OCI-LY1 (cell line): ENCODE measurements at regions not wholly inside any gene's neighbourhood (a gene's known extent, or its start where the extent isn't known, plus 50 kb on each side); places are given as distances from the start of the nearest gene placed in this dataset.

Experiments used
- H2AFZ ChIP-seq: fragments of 200-600 bp; sonication (generic), shearing (Covaris generic); 2 replicates; pipeline ENCODE4 v1.6.0; 2014; ENCODE audit warnings: antibody characterized with exemption, mild to moderate bottlenecking, low read length
- H3F3A ChIP-seq: fragments of 200-600 bp; sonication (generic), shearing (Covaris generic); 2 replicates; pipeline ENCODE4 v1.6.0; 2014; ENCODE audit warnings: mild to moderate bottlenecking, antibody characterized with exemption, low read length, moderate library complexity; ENCODE audit not compliant: insufficient read depth
- H3K27ac ChIP-seq: fragments of 200-600 bp; sonication (generic); 2 replicates; pipeline ENCODE4 v1.5.1; 2014; ENCODE audit warnings: low read length, mixed run types, mild to moderate bottlenecking, low read depth; ENCODE audit not compliant: poor library complexity, severe bottlenecking
- H3K27me3 ChIP-seq: fragments of 200-600 bp; sonication (generic); 2 replicates; pipeline ENCODE4 v1.6.0; 2014; ENCODE audit warnings: antibody characterized with exemption, mild to moderate bottlenecking, low read length, moderate library complexity; ENCODE audit not compliant: insufficient read depth
- H3K36me3 ChIP-seq: fragments of 200-600 bp; sonication (generic); 2 replicates; pipeline ENCODE4 v1.6.1; 2014; ENCODE audit warnings: mild to moderate bottlenecking, antibody characterized with exemption, low read length, moderate library complexity, mixed read lengths; ENCODE audit not compliant: insufficient read depth
- H3K4me1 ChIP-seq: fragments of 200-600 bp; sonication (generic); 2 replicates; pipeline ENCODE4 v1.5.1; 2014; ENCODE audit warnings: mild to moderate bottlenecking, low read length, moderate library complexity; ENCODE audit not compliant: insufficient read depth, severe bottlenecking
- H3K4me2 ChIP-seq: fragments of 200-600 bp; sonication (generic), shearing (Covaris generic); 2 replicates; pipeline ENCODE4 v1.6.1; 2014; ENCODE audit warnings: low read length
- H3K4me3 ChIP-seq: fragments of 200-600 bp; sonication (generic); 2 replicates; pipeline ENCODE4 v1.5.1; 2014; ENCODE audit warnings: low read length, low read depth, mild to moderate bottlenecking, mixed read lengths; ENCODE audit not compliant: poor library complexity, severe bottlenecking
- H3K79me2 ChIP-seq: fragments of 200-600 bp; shearing (Covaris generic); 2 replicates; pipeline ENCODE4 v1.6.1; 2016; ENCODE audit warnings: mixed run types, low read length, mixed read lengths; ENCODE audit not compliant: insufficient read depth
- H3K9ac ChIP-seq: fragments of 200-600 bp; sonication (generic), shearing (Covaris generic); 2 replicates; pipeline ENCODE4 v1.6.1; 2014; ENCODE audit warnings: mild to moderate bottlenecking, low read length, mixed read lengths
- H3K9me2 ChIP-seq: fragments of 200-600 bp; sonication (generic), shearing (Covaris generic); 2 replicates; pipeline ENCODE4 v1.6.1; 2014; ENCODE audit warnings: low read depth, mild to moderate bottlenecking, low read length, mixed read lengths
- H3K9me3 ChIP-seq: fragments of 200-600 bp; shearing (Covaris generic); 2 replicates; pipeline ENCODE4 v1.6.1; 2014; ENCODE audit warnings: low read length, mixed read lengths
- H4K20me1 ChIP-seq: fragments of 200-600 bp; sonication (generic), shearing (Covaris generic); 2 replicates; pipeline ENCODE4 v1.6.0; 2016; ENCODE audit warnings: mild to moderate bottlenecking, low read length; ENCODE audit not compliant: insufficient read depth
- EZH2 ChIP-seq: fragments of 200-600 bp; sonication (generic), shearing (Covaris generic); IDR thresholded peaks from 2 replicates; pipeline ENCODE4 v1.8.0; 2017; ENCODE audit warnings: borderline replicate concordance, mixed run types, mild to moderate bottlenecking, antibody characterized with exemption, low read length, moderate library complexity, mixed read lengths
- TF ChIP-seq, protein P1 (sequence below): fragments of 200-600 bp; sonication (generic), shearing (Covaris generic); IDR thresholded peaks from 2 replicates; pipeline ENCODE4 v1.5.1; 2017; ENCODE audit warnings: mild to moderate bottlenecking, antibody characterized with exemption, low read length, moderate library complexity, mixed read lengths

DNA sequence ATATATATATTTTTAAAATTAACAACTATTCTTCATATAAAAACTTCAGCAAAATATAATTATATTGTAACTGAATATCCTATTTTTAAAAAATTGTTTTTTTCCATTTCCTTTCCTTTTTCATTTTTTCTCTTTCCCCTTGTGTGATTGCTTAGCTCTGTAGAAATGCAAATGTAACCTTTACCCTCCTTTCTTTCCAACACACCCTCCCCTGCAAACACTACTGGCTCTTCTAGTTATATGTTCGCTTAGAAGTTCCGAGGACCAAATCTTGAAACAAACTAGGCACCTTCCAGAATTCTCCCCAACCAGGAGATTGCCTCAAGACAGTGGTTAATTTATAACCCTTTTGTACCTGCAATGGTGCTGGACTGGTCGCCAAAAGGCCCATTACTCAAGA is 1980.0 kb upstream of the CDH6 start:
- Histone ChIP-seq H4K20me1 (no peaks in the 10 kb centered on the region), H3K4me1 (no peaks in the 10 kb centered on the region), H3K27me3 (no peaks in the 10 kb centered on the region), H3F3A (no peaks in the 10 kb centered on the region), H3K27ac (no peak overlapping the region), H3K36me3 (no peaks in the 10 kb centered on the region), H3K9me2 (no peaks in the 10 kb centered on the region), H3K79me2 (no peaks in the 10 kb centered on the region), H3K4me2 (no peak overlapping the region), H3K4me3 (no peak overlapping the region), H3K9me3 (no peaks in the 10 kb centered on the region), H3K9ac (no peak overlapping the region), H2AFZ (no peak overlapping the region)
- TF ChIP-seq, protein P1, sequence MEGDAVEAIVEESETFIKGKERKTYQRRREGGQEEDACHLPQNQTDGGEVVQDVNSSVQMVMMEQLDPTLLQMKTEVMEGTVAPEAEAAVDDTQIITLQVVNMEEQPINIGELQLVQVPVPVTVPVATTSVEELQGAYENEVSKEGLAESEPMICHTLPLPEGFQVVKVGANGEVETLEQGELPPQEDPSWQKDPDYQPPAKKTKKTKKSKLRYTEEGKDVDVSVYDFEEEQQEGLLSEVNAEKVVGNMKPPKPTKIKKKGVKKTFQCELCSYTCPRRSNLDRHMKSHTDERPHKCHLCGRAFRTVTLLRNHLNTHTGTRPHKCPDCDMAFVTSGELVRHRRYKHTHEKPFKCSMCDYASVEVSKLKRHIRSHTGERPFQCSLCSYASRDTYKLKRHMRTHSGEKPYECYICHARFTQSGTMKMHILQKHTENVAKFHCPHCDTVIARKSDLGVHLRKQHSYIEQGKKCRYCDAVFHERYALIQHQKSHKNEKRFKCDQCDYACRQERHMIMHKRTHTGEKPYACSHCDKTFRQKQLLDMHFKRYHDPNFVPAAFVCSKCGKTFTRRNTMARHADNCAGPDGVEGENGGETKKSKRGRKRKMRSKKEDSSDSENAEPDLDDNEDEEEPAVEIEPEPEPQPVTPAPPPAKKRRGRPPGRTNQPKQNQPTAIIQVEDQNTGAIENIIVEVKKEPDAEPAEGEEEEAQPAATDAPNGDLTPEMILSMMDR = no peak
- no peak for TF ChIP-seq EZH2

DNA sequence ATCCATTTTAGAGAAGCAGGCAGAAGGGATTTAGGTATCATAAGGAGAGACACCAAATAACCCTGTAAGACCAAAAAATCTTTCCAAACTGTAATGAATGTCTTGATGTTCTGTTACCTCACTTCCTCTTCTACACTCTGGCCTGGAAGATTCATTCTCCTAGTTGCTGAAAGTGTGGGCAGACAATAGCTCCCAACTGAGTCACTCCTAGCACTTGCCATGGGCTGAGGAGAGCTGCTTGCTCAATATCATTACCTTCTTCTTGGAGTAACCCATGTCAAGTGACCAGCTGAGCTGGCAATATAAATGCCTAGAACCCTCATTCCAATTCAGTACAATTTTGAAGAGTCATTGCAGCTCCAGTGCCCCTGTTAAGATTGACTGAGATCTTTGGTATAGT is 1985.5 kb upstream of the CDH6 start:
- TF ChIP-seq, protein P1 = no peak
- TF ChIP-seq EZH2 = no peak
- Histone ChIP-seq H3K9ac (no peak overlapping the region), H3K4me3 (no peak overlapping the region), H3F3A (no peaks in the 10 kb centered on the region), H3K9me3 (no peaks in the 10 kb centered on the region), H3K9me2 (no peaks in the 10 kb centered on the region), H3K27me3 (no peaks in the 10 kb centered on the region), H3K79me2 (no peaks in the 10 kb centered on the region), H3K4me2 (no peak overlapping the region), H2AFZ (no peak overlapping the region), H3K4me1 (no peaks in the 10 kb centered on the region), H4K20me1 (no peaks in the 10 kb centered on the region), H3K27ac (no peak overlapping the region), H3K36me3 (no peaks in the 10 kb centered on the region)

DNA sequence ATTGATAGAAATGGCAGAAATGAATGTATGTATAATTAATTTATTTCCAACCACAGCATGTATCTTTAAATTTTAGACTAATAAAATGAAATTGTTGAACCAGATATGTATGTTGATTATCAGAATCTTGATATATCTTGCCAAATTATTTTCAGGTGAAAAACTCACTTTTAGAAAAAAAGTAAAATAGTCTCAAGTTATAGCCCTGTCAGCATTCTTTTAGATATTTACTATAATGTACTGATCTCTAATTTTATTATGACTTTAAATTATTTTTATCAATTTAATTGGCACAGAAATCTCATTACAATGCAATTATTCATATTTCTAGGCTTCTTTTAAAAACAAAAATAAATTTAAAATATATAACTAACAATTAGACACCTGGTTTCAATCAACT is 1990.4 kb upstream of the CDH6 start:
- H3K79me2 ChIP-seq = no peaks in the 10 kb centered on the region
- no peaks in the 10 kb centered on the region for H3K27me3 ChIP-seq
- no peak overlapping the region for H2AFZ ChIP-seq
- H3K4me1 ChIP-seq = no peaks in the 10 kb centered on the region
- no peaks in the 10 kb centered on the region for H3K9me2 ChIP-seq
- no peaks in the 10 kb centered on the region for H4K20me1 ChIP-seq
- H3K36me3 ChIP-seq = no peaks in the 10 kb centered on the region
- H3K9me3 ChIP-seq = no peaks in the 10 kb centered on the region
- H3K4me2 ChIP-seq = no peak overlapping the region
- H3K27ac ChIP-seq = no peak overlapping the region
- TF ChIP-seq EZH2 = no peak
- TF ChIP-seq, protein P1 = no peak
- H3K4me3 ChIP-seq = no peak overlapping the region
- H3F3A ChIP-seq = no peaks in the 10 kb centered on the region
- H3K9ac ChIP-seq = no peak overlapping the region
